Activated CD4-positive, alpha-beta T cell treated with anti-CD3 and anti-CD28 coated beads, Interleukin-10, Interleukin-2, amounts not matched to agents 100 ng/mL and 50 ng/mL, durations not matched to agents 16 hours and 8 hours (primary cell): ENCODE measurements at regions not wholly inside any gene's neighbourhood (a gene's known extent, or its start where the extent isn't known, plus 50 kb on each side); places are given as distances from the start of the nearest gene placed in this dataset.
"Not testable (repeated sequence)": the region's sequence is repeated elsewhere in the genome, so short reads cannot be mapped to it uniquely, and the experiment has no call there.

Source experiments
- DNase-seq: peaks from one replicate; pipeline ENCODE4 v3.0.0-alpha.2; 2020

DNA sequence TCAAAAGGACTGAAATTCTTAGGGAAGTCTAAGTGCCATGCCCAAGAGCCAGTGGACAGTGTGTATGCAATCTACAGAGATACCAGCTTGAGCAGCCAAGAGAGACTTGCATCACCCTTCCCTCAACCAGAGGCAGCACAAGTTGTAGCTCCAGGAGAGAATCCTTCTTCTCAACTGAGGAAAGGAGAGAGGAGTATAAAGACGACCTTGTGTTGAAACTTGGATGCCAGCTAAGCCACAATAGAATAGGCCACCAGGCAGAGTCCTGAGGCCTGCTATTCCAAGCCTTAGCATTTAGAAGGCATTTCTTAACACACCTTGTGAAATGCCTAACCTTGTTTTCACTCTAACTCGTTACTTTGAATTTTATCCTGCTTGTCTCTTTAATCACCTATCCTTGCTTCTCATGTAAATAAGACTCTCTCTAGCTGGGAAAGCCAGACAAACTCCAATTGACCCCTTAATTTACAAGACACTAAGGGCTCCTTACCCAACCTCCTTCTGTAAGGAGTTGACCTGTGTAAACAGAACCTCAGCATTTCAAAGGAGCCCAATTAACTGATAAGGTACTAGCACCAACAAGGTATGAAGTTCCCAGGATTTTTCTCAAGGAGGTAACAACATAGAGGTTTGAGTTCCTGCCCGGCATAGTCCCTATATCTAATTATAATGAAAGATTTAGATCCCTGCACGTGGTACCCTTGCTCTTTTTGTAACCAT, 738.8 kb downstream of the AMY1C start:
- no peak for DNase-seq

DNA sequence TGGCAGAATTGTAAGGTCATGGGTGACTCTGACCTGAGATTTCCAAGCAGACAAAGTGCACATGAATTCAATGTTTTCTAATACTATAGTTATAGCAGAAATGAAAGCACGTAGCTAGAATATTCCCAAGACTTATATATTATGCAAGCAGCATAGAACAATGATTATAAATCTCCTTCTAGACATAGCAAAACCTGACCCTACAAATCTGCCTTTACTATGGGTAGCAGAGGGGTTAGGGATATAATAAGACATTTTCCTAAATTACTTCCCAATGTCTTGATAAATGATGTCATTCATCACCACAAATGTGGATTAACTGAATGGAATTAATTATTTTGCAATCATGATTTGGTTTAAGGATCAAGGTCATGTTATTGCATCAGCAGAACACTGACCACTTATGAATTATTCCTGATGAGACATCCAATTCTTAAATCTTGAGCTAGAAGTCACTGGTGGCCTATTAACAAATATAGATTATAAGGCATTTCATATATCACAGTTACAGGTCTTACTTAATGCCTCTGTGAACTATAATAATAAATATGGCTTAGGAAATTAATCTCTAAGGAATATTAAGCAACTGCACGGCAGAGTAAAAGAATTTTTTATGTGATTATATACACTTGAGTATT, 776.6 kb downstream of the AMY1C start:
- no peak for DNase-seq

DNA sequence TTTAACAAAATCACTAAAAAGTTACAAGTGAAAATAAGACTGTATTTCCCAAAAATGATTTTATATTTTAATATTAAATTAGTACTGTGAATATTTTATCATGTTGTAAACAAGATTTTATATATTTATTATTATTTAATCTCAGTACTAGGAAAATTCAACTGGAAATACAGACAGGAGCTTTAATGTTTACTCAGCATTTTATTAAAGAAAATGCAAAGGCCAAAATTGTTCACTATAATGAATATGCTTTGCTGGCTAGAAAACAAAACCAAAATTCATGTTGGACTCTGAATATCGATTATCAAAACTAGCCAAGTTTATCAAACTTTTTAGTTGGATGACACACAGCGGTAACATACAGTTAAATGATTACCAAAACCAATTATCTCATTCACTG, 782.3 kb downstream of the AMY1C start:
- DNase-seq: no peak

DNA sequence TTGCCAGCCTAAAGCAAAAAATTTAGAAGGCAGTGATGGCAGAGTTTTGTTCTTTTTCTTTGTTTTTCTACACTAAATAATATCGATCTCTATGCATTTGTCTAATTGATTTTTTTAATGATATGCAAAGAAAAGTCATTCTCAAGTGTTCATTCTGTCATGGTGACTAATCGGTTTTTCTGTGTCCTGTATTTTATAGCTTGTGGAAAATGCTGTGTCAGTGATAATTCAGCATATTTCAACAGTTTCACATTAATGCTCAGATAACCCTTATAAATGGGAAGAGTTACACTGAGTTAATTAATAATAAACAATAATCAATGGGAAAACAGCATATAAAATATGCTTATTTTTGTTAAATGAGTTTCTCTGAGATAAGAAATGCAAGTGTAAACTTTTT, 824.9 kb downstream of the AMY1C start:
- no peak for DNase-seq

DNA sequence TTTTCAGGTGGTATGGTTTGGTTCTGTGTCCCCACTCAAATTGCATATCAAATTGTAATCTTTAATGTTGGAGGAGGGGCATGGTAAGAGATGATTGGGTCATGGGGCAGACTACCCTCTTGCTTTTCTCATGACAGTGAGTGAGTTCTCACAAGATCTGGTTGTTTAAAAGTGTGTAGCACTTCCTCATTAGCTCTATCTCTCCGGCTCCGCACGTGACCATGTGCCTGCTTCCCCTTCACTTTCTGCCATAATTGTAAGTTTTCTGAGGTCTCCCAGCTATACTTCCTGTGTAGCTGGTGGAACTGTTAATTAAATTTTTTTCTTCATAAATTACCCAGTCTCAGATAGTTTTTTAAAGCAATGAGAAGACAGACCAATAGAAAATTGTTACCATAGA, 843.2 kb downstream of the AMY1C start:
- DNase-seq: no peak

DNA sequence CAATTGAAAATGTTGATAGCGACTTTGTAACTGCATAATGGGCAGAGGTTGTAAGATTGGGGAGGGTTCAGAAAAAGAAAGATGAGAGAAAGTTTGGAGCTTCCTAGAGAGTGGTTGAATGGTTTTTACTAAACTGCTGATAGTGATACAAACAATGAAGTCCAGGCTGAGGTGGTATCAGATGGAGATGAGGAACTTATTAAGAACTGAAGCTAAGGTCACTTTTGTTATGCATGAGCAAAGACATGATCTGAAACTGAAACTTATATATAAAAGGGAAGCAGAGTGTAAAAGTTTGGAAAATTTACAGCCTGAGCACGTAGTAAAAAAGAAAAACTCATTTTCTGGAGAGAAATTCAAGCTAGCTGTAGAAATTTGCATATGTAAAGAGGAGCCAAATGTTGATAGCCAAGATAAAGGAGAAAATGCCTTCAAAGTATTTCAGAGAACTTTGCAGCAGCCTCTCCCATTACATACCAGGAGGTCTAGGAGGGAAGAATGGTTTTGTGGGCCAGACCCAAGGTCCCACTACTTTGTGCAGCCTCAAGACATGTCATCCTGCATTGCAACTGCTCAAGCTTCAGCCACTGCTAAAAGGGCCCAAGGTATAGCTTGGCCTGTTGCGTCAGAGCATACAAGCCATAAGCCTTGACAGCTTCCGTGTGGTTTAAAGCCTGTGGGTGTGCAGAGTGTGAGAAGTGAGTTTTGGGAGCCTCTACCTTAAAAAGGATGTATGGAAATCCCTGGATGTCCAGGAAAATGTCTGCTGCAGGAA, 843.9 kb downstream of the AMY1C start:
- no peak for DNase-seq

DNA sequence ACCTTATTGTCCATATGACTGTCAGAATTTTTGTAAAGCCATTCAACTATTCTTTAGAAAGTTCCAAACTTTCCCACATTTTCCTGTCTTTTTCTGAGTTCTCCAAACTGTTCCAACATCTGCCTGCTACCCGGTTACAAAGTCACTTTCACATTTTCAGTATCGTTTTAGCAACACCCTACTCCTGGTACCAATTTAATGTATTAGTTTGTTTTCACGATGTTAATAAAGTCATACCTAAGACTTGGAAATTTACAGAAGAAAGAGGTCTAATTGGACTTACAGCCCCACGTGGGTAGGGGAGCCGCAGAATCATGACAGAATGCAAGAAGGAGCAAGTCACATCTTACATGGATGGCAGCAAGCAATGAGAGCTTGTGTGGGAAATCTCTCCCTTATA, 867.8 kb downstream of the AMY1C start:
- no peak for DNase-seq

DNA sequence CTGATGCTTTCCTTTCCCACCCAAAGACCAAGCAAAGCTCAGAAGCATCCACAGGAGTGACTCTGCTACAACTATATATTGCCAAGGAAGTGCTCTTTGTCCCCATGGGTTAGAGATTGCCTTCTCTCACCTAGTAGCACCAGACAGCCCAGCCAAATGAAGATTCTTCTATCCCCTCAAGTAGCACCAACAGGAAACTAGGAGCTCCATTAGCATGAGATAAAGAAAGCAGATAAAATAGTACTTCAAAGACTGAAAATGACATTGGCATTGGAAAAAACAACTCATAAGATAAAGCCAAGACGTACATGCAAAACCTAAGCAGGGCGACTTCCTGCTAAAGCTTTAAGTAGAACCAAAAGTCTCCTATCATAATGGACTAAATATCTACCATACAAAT, 871.5 kb downstream of the AMY1C start:
- DNase-seq: no peak

DNA sequence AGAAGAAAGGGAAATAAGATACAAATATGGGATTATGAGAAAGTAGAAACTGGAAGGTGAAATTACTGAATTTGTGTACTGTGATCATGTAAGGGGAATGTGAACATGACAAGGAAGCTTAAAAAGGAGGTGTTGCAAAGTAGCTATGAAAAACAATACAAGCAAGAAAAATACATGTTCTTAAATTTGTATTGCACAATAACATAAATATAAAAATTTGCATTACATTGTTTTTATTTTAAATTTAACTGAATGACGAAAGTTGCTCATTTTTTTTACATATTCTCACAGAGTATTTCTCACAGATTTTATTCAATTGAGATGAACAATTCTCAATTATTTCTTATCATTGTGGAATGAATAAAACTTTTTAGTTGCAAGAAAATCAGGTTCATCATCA, 874.8 kb downstream of the AMY1C start:
- no peak for DNase-seq

DNA sequence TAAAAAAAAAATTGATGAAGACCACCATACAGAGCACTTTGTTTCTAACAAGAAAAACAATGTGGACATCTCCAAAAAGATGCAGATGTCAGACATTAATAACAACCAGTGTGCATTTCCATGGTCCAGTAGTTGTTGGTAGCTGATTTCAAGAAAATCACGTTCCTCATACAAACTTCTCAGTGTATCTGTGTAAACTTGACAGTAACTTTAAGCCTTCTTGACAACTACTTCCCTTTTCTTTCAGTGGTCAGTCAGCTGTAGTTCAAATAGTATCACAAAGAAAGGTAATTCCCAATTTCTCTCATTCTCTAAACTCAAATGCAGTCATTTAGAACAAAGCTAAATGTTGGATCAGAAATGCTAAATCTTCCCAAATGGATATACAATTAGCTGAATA, 879.9 kb downstream of the AMY1C start:
- DNase-seq: no peak

DNA sequence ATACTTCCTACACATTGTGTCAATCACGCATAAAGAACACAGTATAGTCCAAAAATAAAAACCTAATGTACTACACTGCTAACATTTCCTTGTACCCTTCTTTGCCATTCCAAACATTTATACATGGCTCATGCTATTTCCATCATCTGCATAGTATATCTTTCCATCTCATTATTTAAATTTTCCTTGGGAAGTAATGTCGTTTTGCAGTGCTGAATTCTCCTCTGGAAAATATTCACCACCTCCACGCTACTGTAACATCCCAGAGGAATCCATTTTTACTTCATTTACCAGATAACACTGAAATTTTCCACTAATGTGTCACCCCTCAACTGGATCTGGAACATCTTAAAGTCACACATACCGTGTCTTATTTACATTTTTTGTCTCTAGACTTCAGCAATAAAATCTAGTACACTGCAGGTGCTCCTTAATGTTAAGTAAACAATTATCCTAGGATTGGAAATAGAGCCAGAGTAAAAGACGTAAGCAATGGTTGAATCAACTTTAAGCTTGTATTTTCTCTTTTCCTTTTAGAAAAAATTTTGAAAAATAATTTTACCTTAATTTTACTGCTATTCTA, 881.0 kb downstream of the AMY1C start:
- DNase-seq: no peak

DNA sequence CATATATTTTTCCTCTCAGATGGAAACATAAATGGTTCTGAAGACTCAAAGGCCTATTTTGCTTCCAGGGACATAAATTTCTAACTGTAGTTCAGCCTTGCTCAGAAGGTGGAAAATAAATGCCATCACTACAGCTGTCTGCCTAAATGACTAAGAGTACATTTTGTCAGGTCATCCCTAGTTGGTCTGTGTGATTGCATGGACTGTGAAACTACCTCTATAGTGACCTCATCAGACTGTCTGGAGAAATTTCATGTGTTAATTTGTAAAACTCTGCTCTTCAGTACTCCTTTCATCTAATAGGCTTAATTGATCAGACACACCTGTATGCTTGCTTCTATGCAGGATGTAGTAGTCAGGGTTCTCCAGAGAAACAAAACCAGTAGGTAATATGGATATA, 886.9 kb downstream of the AMY1C start:
- DNase-seq: no peak

DNA sequence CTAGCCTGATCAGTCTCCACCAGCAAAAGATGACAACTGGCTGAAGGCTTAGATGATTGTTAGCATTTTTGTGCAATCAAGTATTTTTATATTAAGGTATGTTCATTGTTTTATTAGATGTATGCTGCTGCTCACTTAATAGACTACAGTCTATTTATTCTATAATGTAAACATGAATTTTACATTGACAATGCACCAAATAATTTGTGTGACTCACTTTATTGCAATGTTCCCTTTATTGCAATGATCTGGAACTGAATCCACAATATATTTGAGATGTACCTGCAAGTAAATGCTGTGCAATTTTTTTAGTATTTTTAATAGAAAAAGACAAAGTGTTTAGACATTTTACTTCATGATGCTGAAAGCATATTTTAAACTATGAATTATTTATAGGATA, 896.5 kb downstream of the AMY1C start:
- DNase-seq: no peak

DNA sequence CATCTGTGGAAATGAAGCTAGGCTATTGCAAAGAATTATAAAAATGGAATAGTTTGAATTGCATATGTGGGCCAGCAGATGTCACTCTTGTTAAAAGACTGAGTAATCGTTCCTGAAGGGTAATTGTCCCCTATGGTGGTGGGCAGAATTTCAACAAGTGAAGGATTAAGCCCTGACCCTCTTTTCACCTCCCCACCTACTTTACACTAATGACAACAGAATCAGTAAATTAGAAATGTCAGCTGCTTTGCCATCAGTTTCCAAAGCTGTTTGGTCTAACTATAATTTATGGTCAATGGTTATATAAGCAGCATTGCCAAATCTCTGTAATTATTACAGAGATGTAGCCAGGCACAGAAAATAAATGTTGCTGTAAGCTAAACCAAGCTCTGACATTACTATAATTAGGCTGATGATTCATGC, 898.6 kb downstream of the AMY1C start:
- peak; percentile 5 for DNase-seq

DNA sequence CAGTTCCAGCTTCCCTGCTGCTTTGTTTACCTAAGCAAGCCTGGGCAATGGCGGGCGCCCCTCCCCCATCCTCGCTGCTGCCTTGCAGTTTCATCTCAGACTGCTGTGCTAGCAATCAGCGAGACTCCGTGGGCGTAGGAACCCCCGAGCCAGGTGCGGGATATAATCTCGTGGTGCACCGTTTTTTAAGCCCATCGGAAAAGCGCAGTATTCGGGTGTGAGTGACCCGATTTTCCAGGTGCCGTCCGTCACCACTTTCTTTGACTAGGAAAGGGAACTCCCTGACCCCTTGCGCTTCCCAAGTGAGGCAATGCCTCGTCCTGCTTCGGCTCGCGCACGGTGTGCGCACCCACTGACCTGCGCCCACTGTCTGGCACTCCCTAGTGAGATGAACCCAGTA, 914.7 kb downstream of the AMY1C start:
- DNase-seq: not testable (repeated sequence)

DNA sequence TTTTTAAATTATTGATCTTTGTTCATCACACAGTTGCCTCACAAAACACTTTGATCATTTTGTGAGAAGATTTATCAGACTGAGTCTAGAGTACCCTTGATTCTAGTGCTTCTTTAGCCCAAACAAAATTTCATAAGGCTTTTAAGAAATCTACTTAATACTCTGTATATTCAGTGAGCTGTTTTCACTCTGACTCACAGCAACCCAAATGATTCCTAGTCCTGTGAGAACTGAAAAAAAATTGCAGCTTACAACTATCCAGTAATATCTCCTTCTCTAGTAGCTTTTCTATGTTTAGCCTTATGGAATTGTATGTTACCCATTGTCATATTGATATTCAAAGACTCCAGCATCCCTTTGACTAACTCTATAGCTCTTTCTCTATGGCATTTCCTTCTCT, 915.6 kb downstream of the AMY1C start:
- no peak for DNase-seq

DNA sequence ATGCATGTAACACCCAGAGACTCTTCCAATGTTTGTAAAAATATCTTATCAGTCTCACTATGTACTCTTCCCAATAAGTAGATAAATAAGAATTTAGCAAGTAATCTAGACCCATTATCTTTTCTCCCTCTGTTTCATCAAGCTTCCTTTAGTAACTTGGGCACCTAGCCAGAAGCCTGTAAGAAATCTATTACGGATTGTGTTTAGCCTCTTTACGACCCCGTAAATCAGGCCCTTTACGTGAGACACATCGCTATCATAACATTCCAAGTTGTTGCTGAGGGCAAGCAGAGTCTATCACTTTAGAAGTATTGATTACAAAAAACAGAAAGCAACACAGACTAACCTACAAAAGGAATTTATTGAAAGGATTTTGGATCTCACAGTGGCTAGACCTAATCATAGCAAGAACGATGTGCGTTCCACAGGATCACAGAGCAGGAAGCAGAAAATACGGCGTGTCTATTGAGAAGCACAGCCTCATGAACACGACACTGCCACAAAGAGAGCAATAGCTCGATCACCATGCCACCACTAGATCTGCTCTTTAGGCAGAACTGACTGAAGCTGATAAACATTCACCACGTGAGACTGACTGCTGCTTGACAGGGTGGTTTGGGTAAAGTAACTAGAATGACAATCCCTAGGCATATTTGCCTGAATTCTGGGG, 922.1 kb downstream of the AMY1C start:
- no peak for DNase-seq

DNA sequence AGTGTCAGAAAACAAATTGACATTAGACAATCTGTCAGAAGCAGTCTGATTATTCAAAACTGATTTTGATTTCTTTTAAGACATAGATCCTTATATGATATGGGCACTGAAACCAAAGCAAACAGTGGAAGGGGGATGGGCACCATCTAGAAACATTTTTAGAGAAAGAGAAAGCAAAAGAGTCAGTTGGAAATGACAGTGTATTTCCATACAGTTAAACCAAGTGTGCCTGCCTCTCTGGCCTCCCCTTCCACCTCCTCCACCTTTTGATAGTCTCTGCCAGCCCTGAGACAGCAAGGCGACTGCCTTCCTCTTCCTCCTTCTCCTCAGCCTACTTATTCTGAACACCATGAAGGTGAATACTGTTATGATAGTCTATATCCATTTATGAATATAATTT, 949.7 kb downstream of the AMY1C start:
- DNase-seq: no peak

DNA sequence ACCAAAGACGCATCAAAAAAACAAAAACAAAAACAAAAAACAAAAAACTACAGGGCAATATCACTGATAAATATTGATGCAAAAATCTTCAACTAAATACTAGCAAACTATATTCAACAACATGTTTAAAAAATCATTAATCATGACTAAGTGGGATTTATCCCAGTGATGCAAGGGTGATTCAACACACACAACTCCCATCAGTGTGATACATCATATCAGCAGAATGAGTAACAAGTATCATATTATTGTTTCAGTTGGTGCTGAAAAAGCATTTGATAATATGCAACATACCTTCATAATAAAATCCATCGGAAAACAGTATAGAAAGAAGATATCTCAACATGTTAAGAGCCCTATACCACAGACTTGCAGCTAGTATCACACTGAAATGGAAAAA, 953.0 kb downstream of the AMY1C start:
- no peak for DNase-seq

DNA sequence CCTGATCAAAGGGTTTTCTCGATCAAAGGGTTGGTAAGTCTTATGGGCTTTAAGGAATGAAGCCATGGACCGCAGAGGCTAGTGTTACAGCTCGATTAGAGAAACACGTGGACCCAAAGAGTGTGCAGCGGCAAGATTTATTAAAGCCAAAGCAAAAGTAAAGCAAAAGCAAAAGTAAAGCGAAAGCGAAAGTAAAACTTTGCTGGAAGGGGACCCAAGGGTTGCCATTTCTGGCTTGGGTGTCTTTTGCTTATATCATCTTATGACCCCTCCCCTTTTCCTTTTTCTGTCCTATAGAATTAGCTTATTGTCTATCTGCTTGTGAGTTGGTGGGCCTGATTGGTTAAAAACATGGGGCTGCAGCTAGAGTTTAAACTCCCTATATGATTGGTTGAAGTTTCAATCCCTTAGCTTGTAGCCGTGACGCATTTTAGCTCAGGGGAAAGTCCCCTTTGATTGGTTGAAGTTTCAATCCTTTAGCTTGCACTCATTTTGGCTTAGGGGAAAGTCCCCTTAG, 957.0 kb downstream of the AMY1C start:
- DNase-seq: peak; percentile 11

DNA sequence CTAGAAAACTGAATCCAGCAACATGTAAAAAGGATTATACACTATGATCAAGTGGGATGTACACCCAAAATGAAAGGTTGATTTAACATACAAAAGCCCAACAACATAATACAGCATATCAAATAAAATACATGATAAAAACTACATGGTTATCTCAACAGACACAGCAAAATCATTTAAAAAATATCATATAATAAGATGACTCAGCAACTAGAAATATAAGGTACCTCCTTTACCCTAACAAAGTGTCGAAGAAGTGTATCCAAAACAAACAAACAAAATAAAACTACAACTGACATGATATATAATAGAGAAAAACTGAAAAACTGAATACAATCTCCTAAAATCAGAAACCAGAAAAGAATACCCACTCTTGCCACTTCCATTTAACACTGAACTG, 969.1 kb downstream of the AMY1C start:
- DNase-seq: no peak

DNA sequence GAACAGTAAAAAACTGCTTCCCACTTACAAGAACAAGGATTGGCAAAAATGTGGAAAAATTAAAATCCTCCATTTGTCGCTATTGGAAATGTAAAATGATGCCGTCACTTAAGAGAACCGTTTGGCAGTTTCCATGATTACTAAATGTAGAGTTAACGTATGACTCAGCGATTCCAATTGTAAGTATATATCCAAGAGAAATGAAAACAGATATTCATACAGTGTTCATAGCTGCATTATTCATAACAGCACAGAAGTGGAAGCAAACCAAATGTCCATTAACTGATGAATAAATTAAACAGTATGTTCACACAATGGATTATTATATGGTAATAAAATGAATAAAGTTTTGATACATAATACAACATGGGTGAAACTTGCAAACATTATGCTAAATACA, 971.0 kb downstream of the AMY1C start:
- no peak for DNase-seq

DNA sequence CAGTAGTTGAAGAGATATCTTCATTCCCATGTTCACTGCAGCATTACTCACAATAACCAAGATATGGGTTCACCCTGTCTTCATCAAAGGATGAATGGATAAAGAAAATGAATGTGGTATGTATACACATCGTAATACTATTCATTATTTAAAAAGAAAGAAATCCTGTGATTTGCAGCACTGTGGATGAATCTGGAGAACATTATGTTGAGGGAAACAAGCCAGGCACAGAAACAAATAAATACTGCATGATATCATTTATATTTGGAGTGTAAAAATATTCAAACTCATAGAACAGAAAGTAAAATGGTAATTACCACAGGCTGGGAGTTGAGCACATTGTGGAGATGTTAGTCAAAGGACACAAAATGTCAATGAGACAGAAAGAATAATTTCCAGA, 977.2 kb downstream of the AMY1C start:
- no peak for DNase-seq
